NCI-H460 (cell line): ENCODE measurements at regions not wholly inside any gene's neighbourhood (a gene's known extent, or its start where the extent isn't known, plus 50 kb on each side); places are given as distances from the start of the nearest gene placed in this dataset.
"Not testable (repeated sequence)": the region's sequence is repeated elsewhere in the genome, so short reads cannot be mapped to it uniquely, and the experiment has no call there.

Experiments
- DNase-seq: peaks from one replicate; pipeline ENCODE4 v3.0.0-alpha.2; 2016; ENCODE audit warnings: low read depth; ENCODE audit errors: extremely low read depth

DNA sequence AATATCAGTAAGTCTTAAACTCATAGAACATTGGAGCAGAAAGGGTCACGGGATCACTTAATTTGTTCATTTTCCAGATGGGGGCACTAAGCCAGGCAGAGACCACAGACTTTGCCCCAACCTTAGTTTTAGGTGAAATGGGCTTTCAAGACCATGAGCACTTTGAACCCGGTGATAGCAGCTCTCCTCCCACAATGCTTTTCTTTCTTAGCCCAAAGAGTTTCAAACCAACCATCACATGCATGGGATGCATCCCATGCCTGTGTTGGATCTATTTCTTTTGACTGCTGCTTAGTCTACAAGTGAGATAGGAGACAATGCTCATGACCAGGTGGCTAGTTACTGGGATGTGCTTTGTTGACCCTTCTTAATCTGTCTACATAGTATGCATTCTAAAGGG, 240.6 kb downstream of the NUF2 start:
- no peak for DNase-seq

- DNase-seq, result no peak
Observed at GRCh38 chr1:163565166-163565565, 243.4 kb downstream of the NUF2 start.

DNA sequence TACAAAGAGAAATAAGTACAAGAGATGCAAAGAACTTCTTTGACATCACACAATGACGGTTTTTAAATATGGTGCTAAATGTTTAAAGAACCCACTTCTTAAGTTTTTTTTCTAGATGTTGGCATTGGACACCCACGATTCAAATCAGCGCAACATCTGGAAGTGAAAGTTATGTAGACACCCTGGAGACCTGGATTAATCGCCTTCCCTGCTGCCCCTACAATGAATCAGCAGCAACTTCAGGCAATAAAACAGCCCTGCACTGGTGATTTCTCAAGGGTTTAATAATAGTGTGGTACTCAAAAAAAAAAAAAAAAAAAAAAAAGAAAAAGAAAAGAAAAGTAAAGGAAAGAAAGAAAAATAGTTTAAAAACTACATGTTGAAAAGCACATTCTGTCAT, 248.3 kb downstream of the NUF2 start:
- DNase-seq, result no peak

GRCh38 chr1:163571950-163572349, 250.2 kb downstream of the NUF2 start:
- no peak for DNase-seq

DNA sequence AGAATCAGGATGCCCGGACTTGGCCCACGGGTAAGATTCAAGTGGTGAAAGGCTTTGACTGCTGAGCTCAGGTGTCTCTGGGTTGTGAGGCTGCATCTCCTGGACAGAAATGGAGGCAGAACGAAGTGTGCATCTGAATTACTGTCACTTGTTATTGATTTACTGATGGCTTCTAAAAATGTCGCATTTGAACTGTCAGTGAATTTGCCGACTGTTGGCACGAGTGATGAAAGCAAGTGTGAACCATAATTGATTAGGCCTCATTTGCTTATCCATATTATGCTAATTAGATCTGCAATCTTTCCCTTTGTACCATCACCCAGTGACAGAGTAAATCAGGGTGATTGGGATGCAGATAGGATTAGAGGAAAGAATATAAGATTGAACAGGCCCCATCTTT, 252.4 kb downstream of the NUF2 start:
- no peak for DNase-seq

GRCh38 chr1:163580926-163581325, 259.2 kb downstream of the NUF2 start:
- no peak for DNase-seq

DNA sequence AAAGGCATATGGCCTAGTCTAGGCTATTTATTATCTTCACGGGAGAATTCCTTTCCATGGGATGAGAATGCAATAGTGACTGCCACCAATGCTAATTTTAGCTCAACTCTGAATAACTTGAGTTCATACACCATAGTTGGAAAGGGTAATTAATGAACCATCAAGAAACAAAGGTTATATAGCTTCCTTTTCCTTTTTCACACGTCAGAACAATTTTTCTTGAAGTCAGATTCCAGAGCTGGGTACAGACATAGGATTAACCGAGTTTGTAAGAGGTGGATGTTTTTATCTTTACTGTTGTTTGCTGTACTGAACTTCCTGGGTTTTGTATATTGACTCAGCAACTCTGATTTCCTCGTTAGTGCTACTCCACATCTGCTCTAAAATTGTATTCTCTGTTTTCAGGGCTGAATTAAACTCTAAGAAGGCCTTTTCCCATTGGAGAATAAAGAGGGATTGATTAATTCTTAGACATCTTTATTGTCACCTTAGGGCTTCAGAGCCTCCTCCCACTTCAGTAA, 262.0 kb downstream of the NUF2 start:
- DNase-seq, result no peak

GRCh38 chr1:163585796-163586195, 264.0 kb downstream of the NUF2 start:
- DNase-seq, result no peak

- DNase-seq, result no peak
Observed at GRCh38 chr1:163588796-163589195, 267.0 kb downstream of the NUF2 start.

GRCh38 chr1:163589735-163590134, 268.0 kb downstream of the NUF2 start:
- no peak for DNase-seq

DNA sequence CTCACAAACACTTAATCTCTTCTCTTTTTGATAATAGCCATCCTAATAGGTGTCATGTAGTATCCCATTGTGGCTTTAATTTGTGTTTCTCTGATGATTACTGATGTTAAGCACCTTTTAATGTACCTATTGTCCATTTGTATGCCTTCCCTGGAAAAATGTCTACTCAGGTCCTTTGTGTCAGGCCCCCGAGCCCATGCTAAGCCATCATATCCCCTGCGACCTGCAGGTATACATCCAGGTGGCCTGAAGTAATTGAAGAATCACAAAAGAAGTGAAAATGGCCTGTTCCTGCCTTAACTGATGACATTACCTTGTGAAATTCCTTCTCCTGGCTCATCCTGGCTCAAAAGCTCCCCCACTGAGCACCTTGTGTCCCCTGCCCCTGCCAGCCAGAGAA, 269.4 kb downstream of the NUF2 start:
- DNase-seq, result not testable (repeated sequence)

DNA sequence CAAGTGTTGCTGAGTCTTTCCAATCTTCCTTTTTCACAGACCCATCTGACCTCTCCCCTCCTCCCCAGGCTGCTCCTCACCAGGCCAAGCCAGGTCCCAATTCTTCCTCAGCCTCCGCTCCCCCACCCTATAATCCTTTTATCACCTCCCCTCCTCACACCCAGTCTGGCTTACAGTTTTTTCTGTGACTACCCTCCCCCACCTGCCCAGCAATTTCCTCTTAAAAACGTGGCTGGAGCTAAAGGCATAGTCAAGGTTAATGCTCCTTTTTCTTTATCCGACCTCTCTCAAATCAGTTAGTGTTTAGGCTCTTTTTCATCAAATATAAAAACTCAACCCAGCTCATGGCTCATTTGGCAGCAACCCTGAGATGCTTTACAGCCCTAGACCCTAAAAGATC, 270.9 kb downstream of the NUF2 start:
- not testable (repeated sequence) for DNase-seq

- DNase-seq, result not testable (repeated sequence)
Observed at GRCh38 chr1:163596106-163596505, 274.4 kb downstream of the NUF2 start.

DNA sequence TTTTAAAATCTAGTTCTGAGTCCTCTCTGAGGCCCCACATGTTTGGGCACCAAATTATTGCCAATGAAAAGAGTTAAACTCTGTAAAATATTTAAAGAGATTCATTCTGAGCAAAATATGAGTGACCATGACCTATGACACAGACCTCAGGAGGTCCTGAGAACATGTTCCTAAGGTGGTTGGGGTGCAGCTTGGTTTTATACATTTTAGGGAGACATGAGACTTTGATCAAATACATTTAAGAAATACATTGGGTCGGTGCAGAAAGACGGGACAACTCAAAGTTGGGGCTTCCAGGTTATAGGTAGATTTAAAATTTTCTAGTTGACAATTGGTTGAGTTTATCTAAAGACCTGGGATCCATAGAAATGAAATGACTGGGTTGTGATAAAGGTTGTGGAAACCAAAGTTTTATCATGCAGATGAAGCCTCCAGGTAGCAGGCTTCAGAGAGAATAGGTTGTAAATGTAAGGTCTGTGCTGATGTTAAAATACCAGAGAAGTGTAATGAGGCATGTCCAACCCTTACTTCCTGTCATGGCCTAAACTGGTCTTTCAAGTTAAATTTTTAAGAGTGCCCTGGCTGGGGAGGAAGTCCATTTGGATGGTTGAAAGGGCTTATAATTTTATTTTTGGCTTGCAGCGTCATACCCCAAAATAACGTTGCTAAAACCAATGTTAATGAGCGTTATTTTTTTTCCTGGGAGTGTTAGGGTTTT, 274.9 kb downstream of the NUF2 start:
- no peak for DNase-seq

DNA sequence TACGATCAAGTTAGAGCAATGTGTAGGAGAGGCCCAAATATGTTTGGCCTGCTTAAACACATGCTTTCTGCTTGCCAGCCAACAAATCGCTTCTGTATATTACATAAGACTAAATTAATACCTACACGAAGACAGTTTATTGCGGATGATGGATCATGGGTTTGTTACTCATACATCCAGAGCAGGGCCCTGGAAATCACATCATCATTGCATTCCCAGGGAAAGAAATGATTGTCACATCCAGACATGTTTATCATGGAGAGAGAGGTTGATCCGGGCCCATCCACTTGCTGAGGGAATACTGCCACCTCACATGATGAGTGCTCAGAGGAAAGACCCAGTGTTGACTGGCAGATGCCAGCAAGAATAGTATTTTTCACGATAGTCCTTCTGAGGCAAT, 282.6 kb downstream of the NUF2 start:
- DNase-seq, result no peak

- no peak for DNase-seq
Observed at GRCh38 chr1:163604896-163605295, 283.1 kb downstream of the NUF2 start.

DNA sequence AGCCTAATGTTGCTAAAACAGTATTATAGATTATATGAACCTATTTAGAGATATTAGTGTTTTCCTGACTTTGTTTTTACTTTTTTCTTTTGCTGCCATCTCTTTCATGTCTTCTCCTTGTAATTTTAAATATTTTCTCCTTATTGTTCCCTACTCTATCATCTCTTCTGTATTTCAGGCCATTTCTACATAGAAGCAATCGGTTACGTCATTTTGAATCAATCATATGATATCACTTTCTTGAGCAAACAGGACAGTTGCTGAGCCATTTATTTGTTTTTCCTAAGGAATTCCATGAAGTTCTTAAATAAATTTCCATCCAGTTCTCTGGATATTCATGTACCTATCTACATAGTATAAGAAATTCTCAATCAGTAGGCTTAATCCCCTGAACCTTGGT, 287.2 kb downstream of the NUF2 start:
- DNase-seq, result no peak

DNA sequence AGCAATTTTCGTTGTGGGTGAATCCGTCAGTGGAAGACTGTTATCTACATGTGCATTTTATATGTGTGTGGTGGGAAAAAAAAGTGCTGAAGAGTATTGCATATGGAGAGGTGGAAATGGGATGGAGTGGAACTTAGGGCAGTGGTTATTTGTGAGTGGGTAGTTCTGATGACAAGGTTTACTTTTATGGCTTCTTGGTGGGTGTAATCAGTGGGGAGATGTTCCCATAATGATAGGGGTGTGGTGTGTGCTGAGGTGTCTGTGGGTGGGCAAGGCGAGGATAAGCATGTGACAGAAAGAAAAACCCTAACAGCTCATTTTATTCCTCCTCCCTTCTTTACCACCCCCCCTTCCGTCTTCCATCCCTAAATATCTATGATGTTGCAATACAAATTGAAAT, 288.1 kb downstream of the NUF2 start:
- DNase-seq, result no peak

DNA sequence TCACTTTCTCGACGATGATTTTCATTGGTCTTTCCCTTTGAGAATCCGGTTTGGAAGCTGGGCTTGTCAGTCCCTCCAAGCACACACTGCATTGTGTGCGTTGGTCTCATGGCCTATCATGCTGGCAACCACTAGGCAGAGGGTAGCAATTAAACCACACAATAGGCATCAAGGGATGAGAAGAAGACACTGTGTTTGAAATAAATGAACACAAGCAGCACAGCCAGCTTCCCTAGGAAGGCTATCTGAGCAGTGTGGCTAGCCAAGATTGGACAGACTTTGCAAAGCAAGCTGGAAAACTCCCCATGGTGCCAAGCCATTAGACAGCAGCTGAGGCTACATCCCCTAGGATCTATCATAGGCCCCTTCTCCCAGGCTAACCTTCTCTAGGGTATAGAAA, 288.7 kb downstream of the NUF2 start:
- no peak for DNase-seq

DNA sequence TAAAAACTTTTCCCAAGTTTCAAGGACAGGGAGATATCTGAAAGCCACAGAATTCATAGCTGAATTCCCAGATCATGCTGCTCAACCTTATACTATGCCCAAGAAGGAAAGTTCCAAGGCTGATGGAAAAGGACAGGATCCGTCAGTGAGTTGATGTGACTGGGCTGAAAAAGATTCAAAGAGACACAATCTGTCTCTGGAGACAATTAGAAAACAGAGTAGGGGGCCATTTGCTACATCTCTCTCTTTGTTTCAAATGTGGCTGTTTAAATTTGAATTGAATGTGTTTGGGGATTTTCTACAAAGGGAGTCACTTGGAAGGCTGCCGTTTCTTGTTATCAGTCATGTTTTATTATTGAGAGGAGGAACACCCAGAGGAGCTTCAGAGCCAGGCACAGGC, 292.6 kb downstream of the NUF2 start:
- DNase-seq, result no peak

DNA sequence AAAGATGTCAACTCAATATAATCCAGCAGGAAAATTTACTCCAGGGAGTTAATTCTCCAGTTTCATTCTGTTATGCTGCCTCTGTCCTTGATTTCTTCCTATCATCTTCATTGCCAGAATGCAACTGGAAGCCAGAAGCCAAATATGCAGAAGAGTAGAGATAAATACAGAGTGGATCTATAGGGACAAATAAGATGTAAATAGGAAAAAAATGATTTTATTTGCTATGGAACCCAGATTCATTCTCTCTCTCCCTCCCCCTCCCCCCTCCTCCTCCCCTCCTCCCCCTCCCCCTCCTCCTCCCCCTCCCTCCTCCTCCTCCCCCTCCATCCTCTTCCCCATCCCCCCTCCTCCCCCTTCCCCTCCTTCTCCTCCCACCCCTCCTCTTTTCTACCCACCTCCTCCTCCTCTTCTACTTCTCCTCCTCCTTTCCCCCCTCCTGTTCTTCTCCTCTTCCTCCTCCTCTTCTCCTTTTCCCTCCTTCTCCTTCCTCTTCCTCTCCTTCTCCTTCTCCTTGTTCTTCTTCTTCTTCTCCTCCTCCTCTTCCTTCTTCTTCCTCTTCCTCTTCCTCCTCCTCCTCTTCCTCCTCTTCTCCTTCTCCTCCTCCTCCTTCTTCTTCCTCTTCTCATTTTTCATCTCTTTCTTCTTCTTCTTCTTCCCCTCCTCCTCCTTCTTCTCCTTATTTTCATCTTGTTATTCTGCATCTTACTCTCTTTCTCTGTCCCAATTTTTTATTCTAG, 306.4 kb downstream of the NUF2 start:
- no peak for DNase-seq

DNA sequence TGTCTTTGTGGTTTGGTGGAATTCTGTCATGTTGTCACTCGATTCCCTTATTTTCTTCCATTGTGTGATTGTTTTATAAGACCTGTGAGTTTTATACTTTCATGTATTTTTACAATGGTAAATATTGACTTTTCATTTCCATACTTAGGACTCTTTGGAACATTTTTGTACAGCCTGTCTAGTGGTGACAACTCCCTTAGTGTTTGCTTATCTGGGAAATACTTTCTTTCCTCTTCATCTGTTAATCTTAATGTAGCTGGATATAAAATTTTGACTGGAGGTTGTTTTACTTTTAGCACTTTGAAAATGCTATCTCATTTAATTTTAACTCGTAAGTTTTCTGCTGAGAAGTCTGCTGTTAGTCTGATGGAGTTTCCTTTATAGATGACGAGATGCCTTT, 310.5 kb downstream of the NUF2 start:
- no peak for DNase-seq
